ENCODE measurements at regions not wholly inside any gene's neighbourhood (a gene's known extent, or its start where the extent isn't known, plus 50 kb on each side); places are given as distances from the start of the nearest gene placed in this dataset.

GRCh38 chr19:27684293-27684692, 1528.7 kb downstream of the UQCRFS1 start:
- H3K9me3 Mint-ChIP-seq, result peaks cover 22% of the 10 kb centered on the region
- H3K4me1 Mint-ChIP-seq (ENCODE audit: low read depth), result no peaks in the 10 kb centered on the region
- no peaks in the 10 kb centered on the region for H3K27me3 Mint-ChIP-seq (ENCODE audit: low read depth)
- H3K36me3 Mint-ChIP-seq (ENCODE audit: low read depth), result no peaks in the 10 kb centered on the region
- H3K4me3 Mint-ChIP-seq, result no peak overlapping the region
- no peak overlapping the region for H3K27ac Mint-ChIP-seq

GRCh38 chr19:27681972-27682371, 1531.0 kb downstream of the UQCRFS1 start:
- Mint-ChIP-seq H3K27ac (no peak overlapping the region), H3K4me3 (no peak overlapping the region), H3K9me3 (peaks cover 42% of the 10 kb centered on the region), H3K27me3 (ENCODE audit: low read depth) (no peaks in the 10 kb centered on the region), H3K4me1 (ENCODE audit: low read depth) (no peaks in the 10 kb centered on the region), H3K36me3 (ENCODE audit: low read depth) (no peaks in the 10 kb centered on the region)

DNA sequence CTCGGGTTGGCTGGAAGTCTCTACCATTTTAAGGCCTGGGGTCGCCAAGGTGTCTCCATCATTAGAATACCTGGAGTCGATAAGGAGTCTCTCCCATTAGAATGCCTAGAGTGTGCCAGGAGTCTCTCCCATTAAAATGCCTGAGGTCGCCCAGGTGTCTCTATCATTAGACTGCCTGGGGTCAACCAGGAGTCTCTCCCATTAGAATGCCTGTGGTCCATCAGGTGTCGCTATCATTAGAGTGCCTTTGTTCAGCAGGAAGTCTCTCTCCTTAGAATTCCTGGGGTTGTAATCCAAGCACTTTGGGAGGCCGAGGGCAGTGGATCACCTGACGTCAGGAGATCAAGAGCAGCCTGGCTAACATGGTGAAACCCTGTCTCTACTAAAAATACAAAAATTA, 1533.0 kb downstream of the UQCRFS1 start:
- Mint-ChIP-seq H3K4me1 (ENCODE audit: low read depth) (no peaks in the 10 kb centered on the region), H3K36me3 (ENCODE audit: low read depth) (no peaks in the 10 kb centered on the region), H3K27me3 (ENCODE audit: low read depth) (no peaks in the 10 kb centered on the region), H3K27ac (no peak overlapping the region), H3K9me3 (peaks cover 62% of the 10 kb centered on the region), H3K4me3 (no peak overlapping the region)

DNA sequence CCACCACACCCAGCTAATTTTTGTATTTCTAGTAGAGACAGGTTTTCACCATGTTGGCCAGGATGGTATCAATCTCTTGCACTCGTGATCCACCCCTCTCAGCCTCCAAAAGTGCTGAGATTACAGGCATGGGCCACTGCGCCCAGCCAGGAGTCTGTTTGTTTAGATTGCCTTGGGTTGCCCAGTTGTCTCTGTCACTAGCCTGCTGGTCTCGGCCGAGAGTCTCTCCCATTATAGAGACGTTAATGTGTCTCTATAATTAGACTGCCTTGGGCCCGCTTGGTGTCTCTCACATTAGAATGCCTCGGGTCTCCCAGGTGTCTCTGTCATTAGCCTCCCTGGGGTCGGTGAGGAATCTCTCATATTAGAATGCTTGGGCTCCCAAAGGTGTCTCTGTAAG, 1533.6 kb downstream of the UQCRFS1 start:
- no peaks in the 10 kb centered on the region for H3K4me1 Mint-ChIP-seq (ENCODE audit: low read depth)
- H3K9me3 Mint-ChIP-seq, result peaks cover 62% of the 10 kb centered on the region
- no peaks in the 10 kb centered on the region for H3K27me3 Mint-ChIP-seq (ENCODE audit: low read depth)
- H3K27ac Mint-ChIP-seq, result no peak overlapping the region
- H3K36me3 Mint-ChIP-seq (ENCODE audit: low read depth), result no peaks in the 10 kb centered on the region
- no peak overlapping the region for H3K4me3 Mint-ChIP-seq

DNA sequence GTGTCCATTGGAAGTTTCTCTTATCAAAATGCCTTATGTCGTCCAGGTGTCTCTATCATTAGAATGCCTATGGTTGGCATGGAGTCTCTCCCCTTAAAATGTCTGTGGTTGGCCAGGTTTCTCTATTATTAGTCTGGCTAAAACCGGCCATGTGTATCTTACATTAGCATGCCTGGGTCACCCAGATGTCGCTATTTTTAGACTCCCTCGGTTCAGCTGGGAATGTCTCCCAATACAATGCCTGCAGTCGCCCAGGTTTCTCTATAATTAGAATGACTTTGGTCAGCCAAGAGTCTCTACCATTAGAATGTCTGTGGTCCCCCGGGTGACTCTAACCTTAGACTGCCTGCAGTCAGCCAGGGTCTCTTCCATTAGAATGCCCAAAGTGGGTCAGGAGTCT, 1536.1 kb downstream of the UQCRFS1 start:
- Mint-ChIP-seq H3K27ac (no peak overlapping the region), H3K9me3 (peaks cover 85% of the 10 kb centered on the region)

GRCh38 chr19:27676334-27676733, 1536.6 kb downstream of the UQCRFS1 start:
- no peaks in the 10 kb centered on the region for H3K27me3 Mint-ChIP-seq (ENCODE audit: low read depth)
- no peak overlapping the region for H3K4me3 Mint-ChIP-seq
- no peaks in the 10 kb centered on the region for H3K4me1 Mint-ChIP-seq (ENCODE audit: low read depth)
- H3K27ac Mint-ChIP-seq, result no peak overlapping the region
- peaks cover 89% of the 10 kb centered on the region for H3K9me3 Mint-ChIP-seq
- H3K36me3 Mint-ChIP-seq (ENCODE audit: low read depth), result no peaks in the 10 kb centered on the region

More for the DNA sequence above, 1536.1 kb downstream of the UQCRFS1 start:
- Mint-ChIP-seq H3K4me3 (no peak overlapping the region), H3K4me1 (ENCODE audit: low read depth) (no peaks in the 10 kb centered on the region), H3K27me3 (ENCODE audit: low read depth) (no peaks in the 10 kb centered on the region), H3K36me3 (ENCODE audit: low read depth) (no peaks in the 10 kb centered on the region)

DNA sequence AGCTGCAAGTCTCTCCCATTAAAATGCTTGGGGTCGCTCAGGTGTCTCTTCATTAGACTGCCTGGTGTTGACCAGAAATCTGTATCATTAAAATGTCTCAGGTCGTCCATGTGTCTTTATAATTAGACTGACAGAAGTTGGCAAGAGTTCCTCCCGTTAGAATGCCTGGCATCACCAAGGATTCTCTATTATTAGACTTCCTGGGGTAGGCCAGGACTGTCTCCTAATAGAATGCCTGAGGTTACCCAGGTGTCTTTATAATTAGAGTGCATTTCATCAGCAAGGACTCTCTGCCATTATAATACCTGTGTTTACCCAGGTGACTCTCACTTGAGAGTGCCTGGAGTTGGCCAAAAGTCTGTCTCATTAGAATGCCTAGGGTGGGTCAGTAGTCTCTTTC, 1537.2 kb downstream of the UQCRFS1 start:
- H3K4me1 Mint-ChIP-seq (ENCODE audit: low read depth), result no peaks in the 10 kb centered on the region
- no peak overlapping the region for H3K27ac Mint-ChIP-seq
- H3K27me3 Mint-ChIP-seq (ENCODE audit: low read depth), result no peaks in the 10 kb centered on the region
- H3K9me3 Mint-ChIP-seq, result peaks cover 95% of the 10 kb centered on the region
- no peaks in the 10 kb centered on the region for H3K36me3 Mint-ChIP-seq (ENCODE audit: low read depth)
- no peak overlapping the region for H3K4me3 Mint-ChIP-seq

DNA sequence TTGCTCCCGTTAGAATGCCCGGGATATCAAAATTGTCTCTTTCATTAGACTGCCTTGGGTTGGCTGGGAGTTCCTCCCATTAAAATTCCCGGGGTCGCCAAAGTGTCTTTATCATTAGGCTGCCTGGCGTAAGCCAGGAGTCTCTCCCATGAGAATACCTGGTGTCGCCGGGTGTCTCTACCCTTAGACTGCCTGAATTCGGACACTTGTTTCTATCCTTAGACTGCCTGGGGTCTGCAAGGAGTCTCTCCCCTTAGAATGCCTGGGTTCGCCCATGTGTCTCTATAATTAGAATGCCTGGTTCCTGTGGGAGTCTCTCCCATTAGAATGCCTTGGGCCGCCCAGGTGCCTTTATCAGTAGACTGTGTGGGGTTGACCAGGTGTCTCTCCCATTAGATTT, 1538.2 kb downstream of the UQCRFS1 start:
- H3K9me3 Mint-ChIP-seq, result peaks cover 95% of the 10 kb centered on the region
- no peaks in the 10 kb centered on the region for H3K27me3 Mint-ChIP-seq (ENCODE audit: low read depth)
- H3K4me3 Mint-ChIP-seq, result no peak overlapping the region
- no peaks in the 10 kb centered on the region for H3K4me1 Mint-ChIP-seq (ENCODE audit: low read depth)
- no peak overlapping the region for H3K27ac Mint-ChIP-seq
- H3K36me3 Mint-ChIP-seq (ENCODE audit: low read depth), result no peaks in the 10 kb centered on the region

DNA sequence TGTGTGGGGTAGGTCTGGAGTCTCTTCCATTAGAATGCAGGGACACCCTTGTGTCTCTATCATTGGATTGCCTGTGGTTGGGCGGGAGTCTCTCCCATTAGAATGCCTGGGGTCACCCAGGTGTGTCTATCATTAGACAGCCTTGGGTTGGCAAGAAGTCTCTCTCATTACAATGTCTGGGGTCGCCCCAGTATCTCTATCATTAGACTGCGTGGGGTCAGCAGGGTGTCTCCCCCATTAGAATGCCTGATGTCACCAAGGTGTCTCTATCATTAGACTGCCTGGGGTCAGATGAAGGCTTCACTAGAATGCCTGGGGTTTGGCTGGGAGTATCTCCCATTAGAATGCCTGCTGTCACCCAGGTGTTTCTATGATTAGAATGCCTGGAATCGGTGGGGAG, 1539.0 kb downstream of the UQCRFS1 start:
- H3K27me3 Mint-ChIP-seq (ENCODE audit: low read depth), result no peaks in the 10 kb centered on the region
- H3K4me3 Mint-ChIP-seq, result no peak overlapping the region
- H3K27ac Mint-ChIP-seq, result no peak overlapping the region
- no peaks in the 10 kb centered on the region for H3K4me1 Mint-ChIP-seq (ENCODE audit: low read depth)
- peaks cover 90% of the 10 kb centered on the region for H3K9me3 Mint-ChIP-seq
- no peaks in the 10 kb centered on the region for H3K36me3 Mint-ChIP-seq (ENCODE audit: low read depth)

GRCh38 chr19:27672309-27673047, 1540.5 kb downstream of the UQCRFS1 start:
- no peaks in the 10 kb centered on the region for H3K27me3 Mint-ChIP-seq (ENCODE audit: low read depth)
- H3K4me1 Mint-ChIP-seq (ENCODE audit: low read depth), result no peaks in the 10 kb centered on the region
- H3K9me3 Mint-ChIP-seq, result peaks cover 77% of the 10 kb centered on the region
- H3K4me3 Mint-ChIP-seq, result no peak overlapping the region
- H3K27ac Mint-ChIP-seq, result no peak overlapping the region
- H3K36me3 Mint-ChIP-seq (ENCODE audit: low read depth), result no peaks in the 10 kb centered on the region

GRCh38 chr19:27671876-27672275, 1541.1 kb downstream of the UQCRFS1 start:
- Mint-ChIP-seq H3K36me3 (ENCODE audit: low read depth) (no peaks in the 10 kb centered on the region), H3K9me3 (peaks cover 74% of the 10 kb centered on the region), H3K27ac (no peak overlapping the region), H3K27me3 (ENCODE audit: low read depth) (no peaks in the 10 kb centered on the region), H3K4me1 (ENCODE audit: low read depth) (no peaks in the 10 kb centered on the region), H3K4me3 (no peak overlapping the region)

DNA sequence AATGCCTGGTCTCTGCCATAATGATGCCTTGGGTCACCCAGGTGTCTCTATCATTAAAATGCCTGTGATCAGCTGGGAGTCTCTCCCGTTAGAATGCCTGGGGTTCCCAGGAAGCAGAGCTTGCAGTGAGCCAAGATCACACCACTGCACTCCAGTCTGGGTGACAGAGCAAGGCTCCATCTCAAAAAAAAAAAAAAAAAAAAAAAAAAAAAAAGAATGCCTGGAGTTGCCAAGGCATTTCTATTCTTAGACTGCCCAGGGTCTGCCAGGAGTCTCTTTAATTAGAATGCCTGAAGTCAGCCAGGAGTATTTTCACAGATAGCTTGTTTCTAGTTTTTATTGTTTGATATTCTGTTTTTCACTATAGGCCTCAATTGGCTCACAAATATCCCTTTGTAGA, 1552.5 kb downstream of the UQCRFS1 start:
- Mint-ChIP-seq H3K9me3 (peaks cover 62% of the 10 kb centered on the region), H3K4me3 (no peak overlapping the region), H3K36me3 (ENCODE audit: low read depth) (no peaks in the 10 kb centered on the region)

DNA sequence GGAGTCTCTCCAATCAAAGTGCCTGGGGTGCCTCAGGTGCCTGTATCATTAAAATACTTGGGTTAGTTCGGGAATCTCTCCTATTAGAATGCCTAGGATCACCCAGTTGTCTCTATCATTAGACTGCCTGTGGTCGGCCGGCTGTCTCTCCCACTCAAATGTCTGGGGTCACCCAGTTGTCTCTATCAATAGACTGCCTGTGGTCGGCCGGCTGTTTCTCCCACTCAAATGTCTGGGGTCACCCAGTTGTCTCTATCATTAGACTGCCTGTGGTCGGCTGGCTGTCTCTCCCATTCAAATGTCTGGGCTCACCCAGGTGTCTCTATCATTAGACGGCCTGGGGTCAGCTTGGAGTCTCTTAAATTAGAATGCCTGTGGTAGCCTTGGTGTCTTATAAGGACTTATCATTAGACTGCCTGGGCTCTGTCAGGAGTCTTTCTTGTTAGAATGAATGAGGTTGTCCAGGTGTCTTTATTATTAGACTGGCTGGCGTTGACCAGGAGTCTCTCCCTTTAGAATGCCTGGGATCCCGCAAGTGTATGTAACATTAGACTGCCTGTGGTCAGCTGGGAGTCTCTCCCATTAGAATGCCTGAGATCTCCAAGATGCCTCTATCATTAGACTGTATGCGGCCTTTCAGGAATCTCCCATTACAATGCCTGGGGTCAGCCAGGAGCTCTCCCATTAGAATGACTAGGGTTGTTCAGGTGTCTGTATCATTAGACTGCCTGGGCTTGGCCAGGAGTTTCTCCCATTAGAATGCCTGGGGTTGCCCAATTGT, 1555.5 kb downstream of the UQCRFS1 start:
- H3K36me3 Mint-ChIP-seq (ENCODE audit: low read depth), result no peaks in the 10 kb centered on the region
- H3K9me3 Mint-ChIP-seq, result peaks cover 80% of the 10 kb centered on the region
- H3K27ac Mint-ChIP-seq, result no peak overlapping the region
- H3K4me3 Mint-ChIP-seq, result no peak overlapping the region
- no peaks in the 10 kb centered on the region for H3K27me3 Mint-ChIP-seq (ENCODE audit: low read depth)
- H3K4me1 Mint-ChIP-seq (ENCODE audit: low read depth), result no peaks in the 10 kb centered on the region

More for the DNA sequence above, 1552.5 kb downstream of the UQCRFS1 start:
- H3K4me1 Mint-ChIP-seq (ENCODE audit: low read depth), result no peaks in the 10 kb centered on the region
- H3K27ac Mint-ChIP-seq, result no peak overlapping the region
- H3K27me3 Mint-ChIP-seq (ENCODE audit: low read depth), result no peaks in the 10 kb centered on the region

- no peaks in the 10 kb centered on the region for H3K4me1 Mint-ChIP-seq (ENCODE audit: low read depth)
- peaks cover 93% of the 10 kb centered on the region for H3K9me3 Mint-ChIP-seq
- no peak overlapping the region for H3K4me3 Mint-ChIP-seq
- H3K27ac Mint-ChIP-seq, result no peak overlapping the region
- no peaks in the 10 kb centered on the region for H3K27me3 Mint-ChIP-seq (ENCODE audit: low read depth)
- no peaks in the 10 kb centered on the region for H3K36me3 Mint-ChIP-seq (ENCODE audit: low read depth)
Observed at GRCh38 chr19:27654266-27654990, 1558.5 kb downstream of the UQCRFS1 start.

GRCh38 chr19:27652796-27653195, 1560.2 kb downstream of the UQCRFS1 start:
- H3K27ac Mint-ChIP-seq, result no peak overlapping the region
- peaks cover 94% of the 10 kb centered on the region for H3K9me3 Mint-ChIP-seq
- H3K27me3 Mint-ChIP-seq (ENCODE audit: low read depth), result no peaks in the 10 kb centered on the region
- H3K36me3 Mint-ChIP-seq (ENCODE audit: low read depth), result no peaks in the 10 kb centered on the region
- no peak overlapping the region for H3K4me3 Mint-ChIP-seq
- H3K4me1 Mint-ChIP-seq (ENCODE audit: low read depth), result no peaks in the 10 kb centered on the region
